HepG2 (cell line): ENCODE measurements at regions not wholly inside any gene's neighbourhood (a gene's known extent, or its start where the extent isn't known, plus 50 kb on each side); places are given as distances from the start of the nearest gene placed in this dataset.

Source experiments
- CEBPB ChIP-seq: IDR thresholded peaks from 2 replicates; pipeline ENCODE4 v1.6.1; 2011; ENCODE audit warnings: low read depth, low read length, improper control_type of control experiment, borderline replicate concordance
- CEBPG ChIP-seq: IDR thresholded peaks from 2 replicates; pipeline ENCODE4 v1.6.1; 2016
- FOXO1 ChIP-seq: sonication (generic); formaldehyde crosslinking; IDR thresholded peaks from 2 replicates; pipeline ENCODE4 v1.4.0; 2020; ENCODE audit warnings: missing genetic modification reagents
- IRF2 ChIP-seq: IDR thresholded peaks from 2 replicates; pipeline ENCODE4 v1.6.1; 2018; ENCODE audit warnings: missing genetic modification reagents, missing compliant biosample characterization
- KAT8 ChIP-seq: IDR thresholded peaks from 2 replicates; pipeline ENCODE4 v1.6.1; 2016; ENCODE audit warnings: missing genetic modification reagents, missing compliant biosample characterization
- PATZ1 ChIP-seq: sonication (generic); formaldehyde crosslinking; IDR thresholded peaks from 2 replicates; pipeline ENCODE4 v1.4.0; 2020; ENCODE audit warnings: missing genetic modification reagents
- POGZ ChIP-seq: sonication (generic); formaldehyde crosslinking; IDR thresholded peaks from 2 replicates; pipeline ENCODE4 v1.4.0; 2020; ENCODE audit warnings: mild to moderate bottlenecking, missing genetic modification reagents
- THAP11 ChIP-seq: IDR thresholded peaks from 2 replicates; pipeline ENCODE4 v1.6.1; 2016; ENCODE audit warnings: missing biosample characterization, missing genetic modification reagents
- THRA ChIP-seq: sonication (generic); formaldehyde crosslinking; IDR thresholded peaks from 2 replicates; pipeline ENCODE4 v1.4.0; 2020; ENCODE audit warnings: missing genetic modification reagents, borderline replicate concordance
- ZBTB21 ChIP-seq: sonication (generic); formaldehyde crosslinking; IDR thresholded peaks from 2 replicates; pipeline ENCODE4 v1.4.0; 2020; ENCODE audit warnings: missing genetic modification reagents
- ZNF124 ChIP-seq: sonication (generic); formaldehyde crosslinking; IDR thresholded peaks from 2 replicates; pipeline ENCODE4 v1.4.0; 2020; ENCODE audit warnings: missing genetic modification reagents
- ZNF224 ChIP-seq: sonication (generic); formaldehyde crosslinking; IDR thresholded peaks from 2 replicates; pipeline ENCODE4 v1.5.0; 2020; ENCODE audit warnings: mild to moderate bottlenecking, missing genetic modification reagents
- ZNF331 ChIP-seq: sonication (generic); formaldehyde crosslinking; IDR thresholded peaks from 2 replicates; pipeline ENCODE4 v1.4.0; 2020; ENCODE audit warnings: missing genetic modification reagents
- ZNF792 ChIP-seq: IDR thresholded peaks from 2 replicates; pipeline ENCODE4 v1.6.1; 2016
- TF ChIP-seq, protein P1 (sequence below), 2 experiments: fragments of 450-650 bp in 1 of 2; sonication (generic) in 1 of 2; formaldehyde crosslinking in 1 of 2; IDR thresholded peaks; 2 replicates each; pipeline versions ENCODE4 v1.6.1 to v1.8.0; 2016 to 2022; ENCODE audit warnings: antibody characterized with exemption in 1 of 2, mild to moderate bottlenecking in 1 of 2, missing genetic modification reagents in 1 of 2

- TF ChIP-seq, protein P1, sequence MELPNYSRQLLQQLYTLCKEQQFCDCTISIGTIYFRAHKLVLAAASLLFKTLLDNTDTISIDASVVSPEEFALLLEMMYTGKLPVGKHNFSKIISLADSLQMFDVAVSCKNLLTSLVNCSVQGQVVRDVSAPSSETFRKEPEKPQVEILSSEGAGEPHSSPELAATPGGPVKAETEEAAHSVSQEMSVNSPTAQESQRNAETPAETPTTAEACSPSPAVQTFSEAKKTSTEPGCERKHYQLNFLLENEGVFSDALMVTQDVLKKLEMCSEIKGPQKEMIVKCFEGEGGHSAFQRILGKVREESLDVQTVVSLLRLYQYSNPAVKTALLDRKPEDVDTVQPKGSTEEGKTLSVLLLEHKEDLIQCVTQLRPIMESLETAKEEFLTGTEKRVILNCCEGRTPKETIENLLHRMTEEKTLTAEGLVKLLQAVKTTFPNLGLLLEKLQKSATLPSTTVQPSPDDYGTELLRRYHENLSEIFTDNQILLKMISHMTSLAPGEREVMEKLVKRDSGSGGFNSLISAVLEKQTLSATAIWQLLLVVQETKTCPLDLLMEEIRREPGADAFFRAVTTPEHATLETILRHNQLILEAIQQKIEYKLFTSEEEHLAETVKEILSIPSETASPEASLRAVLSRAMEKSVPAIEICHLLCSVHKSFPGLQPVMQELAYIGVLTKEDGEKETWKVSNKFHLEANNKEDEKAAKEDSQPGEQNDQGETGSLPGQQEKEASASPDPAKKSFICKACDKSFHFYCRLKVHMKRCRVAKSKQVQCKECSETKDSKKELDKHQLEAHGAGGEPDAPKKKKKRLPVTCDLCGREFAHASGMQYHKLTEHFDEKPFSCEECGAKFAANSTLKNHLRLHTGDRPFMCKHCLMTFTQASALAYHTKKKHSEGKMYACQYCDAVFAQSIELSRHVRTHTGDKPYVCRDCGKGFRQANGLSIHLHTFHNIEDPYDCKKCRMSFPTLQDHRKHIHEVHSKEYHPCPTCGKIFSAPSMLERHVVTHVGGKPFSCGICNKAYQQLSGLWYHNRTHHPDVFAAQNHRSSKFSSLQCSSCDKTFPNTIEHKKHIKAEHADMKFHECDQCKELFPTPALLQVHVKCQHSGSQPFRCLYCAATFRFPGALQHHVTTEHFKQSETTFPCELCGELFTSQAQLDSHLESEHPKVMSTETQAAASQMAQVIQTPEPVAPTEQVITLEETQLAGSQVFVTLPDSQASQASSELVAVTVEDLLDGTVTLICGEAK (IDR thresholded peaks at IDR 0.05): no peak
- TF ChIP-seq, protein P1 (CRISPR knock-in tag; IDR thresholded peaks at IDR 0.05): no peak
- TF ChIP-seq THAP11 (CRISPR knock-in tag): peak; percentile 66
- TF ChIP-seq ZNF792 (CRISPR knock-in tag): 0 out of 2 replicates have a peak, but pooled peaks have one; percentile 30
- TF ChIP-seq ZNF124 (CRISPR knock-in tag): 0 out of 2 replicates have a peak, but pooled peaks have one; percentile 54
- TF ChIP-seq ZNF331 (CRISPR knock-in tag): peak; percentile 58; the same call in 1 of the 2 replicates
- TF ChIP-seq FOXO1 (CRISPR knock-in tag): peak; percentile 83; the same call in 1 of the 2 replicates
- peak; percentile 54; the same call in 1 of the 2 replicates for TF ChIP-seq POGZ (CRISPR knock-in tag)
- TF ChIP-seq PATZ1 (CRISPR knock-in tag): 0 out of 2 replicates have a peak, but pooled peaks have one; percentile 15
- peak; percentile 89 for TF ChIP-seq CEBPB
- TF ChIP-seq CEBPG (CRISPR knock-in tag): peak; percentile 86
- peak; percentile 52; the same call in 1 of the 2 replicates for TF ChIP-seq ZBTB21 (CRISPR knock-in tag)
- peak; percentile 52; the same call in 1 of the 2 replicates for TF ChIP-seq IRF2 (CRISPR knock-in tag)
- peak; percentile 46; the same call in 1 of the 2 replicates for TF ChIP-seq THRA (CRISPR knock-in tag)
- TF ChIP-seq ZNF224: no peak
- peak; percentile 55; the same call in 1 of the 2 replicates for TF ChIP-seq KAT8
Measured at GRCh38 chr5:57695179-57695578, 212.6 kb upstream of the ACTBL2 start (continued).
